Hematopoietic multipotent progenitor cell treated with erythropoietin and hydrocortisone succinate and interleukin-3 and kit ligand, for 6 days (in vitro differentiated cells): ENCODE measurements at regions not wholly inside any gene's neighbourhood (a gene's known extent, or its start where the extent isn't known, plus 50 kb on each side); places are given as distances from the start of the nearest gene placed in this dataset.
"Not testable (repeated sequence)": the region's sequence is repeated elsewhere in the genome, so short reads cannot be mapped to it uniquely, and the experiment has no call there.

Experiments
- DNase-seq: peaks from one replicate; pipeline ENCODE4 v3.0.0-alpha.2; 2015

- DNase-seq, result no peak
Measured at GRCh38 chr3:190188197-190188596, 67.5 kb upstream of the P3H2 start.

- no peak for DNase-seq
Measured at GRCh38 chr3:190183121-190183520, 62.4 kb upstream of the P3H2 start.

- DNase-seq, result no peak
Measured at GRCh38 chr3:190182418-190183043, 61.8 kb upstream of the P3H2 start.

GRCh38 chr3:190180268-190180667, 59.6 kb upstream of the P3H2 start:
- no peak for DNase-seq

GRCh38 chr3:190178779-190179178, 58.1 kb upstream of the P3H2 start:
- DNase-seq, result peak; percentile 50

- DNase-seq, result not testable (repeated sequence)
Measured at GRCh38 chr3:190176933-190177525, 56.3 kb upstream of the P3H2 start.

- peak; percentile 39 for DNase-seq
Measured at GRCh38 chr3:190176106-190176505, 55.4 kb upstream of the P3H2 start.

- no peak for DNase-seq
Measured at GRCh38 chr3:190175490-190175889, 54.8 kb upstream of the P3H2 start.

- no peak for DNase-seq
Measured at GRCh38 chr3:190174471-190174870, 53.8 kb upstream of the P3H2 start.

GRCh38 chr3:190173426-190173825, 52.7 kb upstream of the P3H2 start:
- DNase-seq, result no peak

- no peak for DNase-seq
Measured at GRCh38 chr3:190172751-190173150, 52.1 kb upstream of the P3H2 start.
